NAMALWA (cell line): ENCODE measurements at regions not wholly inside any gene's neighbourhood (a gene's known extent, or its start where the extent isn't known, plus 50 kb on each side); places are given as distances from the start of the nearest gene placed in this dataset.
"Not testable (repeated sequence)": the region's sequence is repeated elsewhere in the genome, so short reads cannot be mapped to it uniquely, and the experiment has no call there.

Experiments
- DNase-seq: peaks from one replicate; pipeline ENCODE4 v3.0.0-alpha.2; 2015; ENCODE audit warnings: low spot score

GRCh38 chr13:75178436-75178835 is 303.5 kb downstream of the TBC1D4 start:
- DNase-seq: no peak

GRCh38 chr13:75175575-75175974 is 306.4 kb downstream of the TBC1D4 start:
- DNase-seq: no peak

GRCh38 chr13:75175097-75175496 is 306.9 kb downstream of the TBC1D4 start:
- not testable (repeated sequence) for DNase-seq

GRCh38 chr13:75174481-75174880 is 307.5 kb downstream of the TBC1D4 start:
- DNase-seq: no peak

DNA sequence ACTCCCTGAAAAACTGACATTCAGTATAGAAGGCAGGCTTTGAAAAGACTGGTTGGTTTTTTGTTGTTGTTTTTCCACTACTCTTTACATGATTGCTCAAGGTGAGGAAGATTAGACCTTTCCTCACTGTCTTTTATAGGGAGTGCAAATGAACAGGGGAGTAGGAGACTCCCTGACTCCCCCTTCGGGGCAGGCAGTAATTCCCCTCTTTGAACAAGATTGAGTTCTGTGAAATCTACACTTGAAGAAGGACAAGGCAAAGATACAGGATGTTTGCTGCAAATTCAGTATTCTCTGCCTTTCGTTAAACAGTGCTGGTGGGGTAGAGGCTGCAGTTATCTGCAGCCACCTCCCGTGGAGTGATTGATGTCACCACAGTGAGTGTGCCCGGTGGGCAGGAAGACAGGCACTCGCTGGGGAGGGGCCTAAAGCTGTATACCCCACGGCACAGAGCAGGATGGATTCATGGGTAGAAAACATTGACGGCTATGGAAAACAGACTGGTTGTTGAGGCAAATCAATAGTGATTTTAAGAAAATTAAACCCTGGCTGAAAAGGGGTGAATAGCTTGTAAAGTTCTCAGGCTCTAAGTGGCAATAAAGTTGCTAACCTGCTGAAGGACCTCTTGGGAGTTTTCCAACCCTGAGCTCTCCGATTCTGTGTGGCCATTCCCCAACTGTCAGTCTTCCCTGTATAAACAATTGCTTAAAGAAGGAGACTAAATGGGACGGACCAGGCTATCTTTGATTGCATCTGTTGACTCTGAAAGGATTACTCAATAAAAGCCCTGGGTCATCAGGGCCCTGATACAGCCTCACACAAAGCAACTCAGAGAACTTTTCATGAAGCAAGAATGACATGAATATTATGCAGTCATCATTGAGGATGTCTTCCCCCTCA is 308.3 kb downstream of the TBC1D4 start:
- DNase-seq: no peak

GRCh38 chr13:75170311-75170710 is 311.7 kb downstream of the TBC1D4 start:
- DNase-seq: no peak

DNA sequence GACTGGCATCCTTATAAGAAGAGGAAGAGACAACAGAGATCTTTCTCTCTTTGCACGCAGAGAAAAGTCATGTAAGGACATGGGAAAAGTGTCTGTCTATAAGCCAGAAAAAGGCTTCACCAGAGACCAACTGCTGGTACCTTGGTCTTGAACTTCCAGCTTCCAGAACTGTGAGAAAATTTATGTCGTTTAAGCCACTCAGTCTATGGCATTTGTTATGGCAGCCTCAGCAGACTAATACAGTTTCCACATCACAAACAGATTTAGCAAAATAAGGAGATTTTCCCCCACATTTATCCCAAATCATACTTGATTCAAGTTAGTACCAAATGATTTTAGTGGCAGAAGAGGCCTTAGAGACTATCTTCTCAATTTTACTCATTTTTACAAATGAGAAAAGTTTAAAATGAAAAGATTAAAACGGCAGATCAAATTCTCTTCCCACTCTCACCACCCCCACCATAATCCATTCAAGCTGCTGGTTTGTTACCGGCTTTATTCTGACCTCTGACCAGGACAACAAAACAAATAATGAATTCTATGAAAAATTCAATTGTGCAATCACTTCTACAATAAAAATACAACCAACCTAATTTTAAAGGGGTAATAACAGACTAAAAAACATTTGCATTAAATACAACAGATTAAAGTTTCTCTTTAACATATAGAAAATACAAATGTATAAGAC is 316.3 kb downstream of the TBC1D4 start:
- DNase-seq: no peak

DNA sequence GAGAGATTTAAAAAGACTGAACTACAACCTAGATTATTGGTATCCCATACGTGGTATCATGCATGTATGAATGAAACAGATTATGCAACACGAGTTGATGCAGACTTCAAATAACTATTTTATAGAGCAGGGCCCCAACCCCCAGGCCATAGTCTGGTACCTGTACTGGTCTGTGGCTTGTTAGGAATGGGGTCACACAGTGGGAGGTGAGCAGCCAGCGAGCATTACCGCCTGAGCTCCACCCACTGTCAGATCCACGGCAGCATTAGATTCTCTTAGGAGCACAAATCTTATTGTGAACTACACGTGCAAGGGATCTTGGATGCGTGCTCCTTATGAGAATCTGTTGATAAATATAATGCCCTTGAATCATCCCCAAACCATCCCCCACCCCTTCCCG is 320.2 kb downstream of the TBC1D4 start:
- no peak for DNase-seq

GRCh38 chr13:75160984-75161383 is 321.0 kb downstream of the TBC1D4 start:
- DNase-seq: no peak

DNA sequence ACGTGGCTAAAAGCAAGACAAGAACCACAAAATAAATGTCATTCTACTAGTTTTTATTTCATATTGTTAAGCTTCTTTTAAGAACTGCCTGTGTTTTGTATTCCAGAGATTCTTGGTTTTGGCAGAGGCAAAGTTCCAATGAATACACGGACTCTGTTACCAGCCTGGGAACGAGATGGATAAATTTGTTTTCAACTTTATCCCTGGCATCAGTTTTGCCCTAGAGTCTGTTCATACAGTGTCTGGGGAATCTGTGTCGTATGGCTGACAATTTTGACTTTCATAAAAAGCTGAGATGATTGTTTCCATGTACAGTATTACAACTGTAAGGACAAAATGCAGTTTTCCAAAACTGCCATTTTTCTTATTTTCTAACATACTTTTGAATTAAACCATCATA is 327.6 kb downstream of the TBC1D4 start:
- no peak for DNase-seq

- no peak for DNase-seq
Observed at GRCh38 chr13:75153834-75154233, 328.1 kb downstream of the TBC1D4 start.

GRCh38 chr13:75153386-75153785 is 328.6 kb downstream of the TBC1D4 start:
- no peak for DNase-seq

DNA sequence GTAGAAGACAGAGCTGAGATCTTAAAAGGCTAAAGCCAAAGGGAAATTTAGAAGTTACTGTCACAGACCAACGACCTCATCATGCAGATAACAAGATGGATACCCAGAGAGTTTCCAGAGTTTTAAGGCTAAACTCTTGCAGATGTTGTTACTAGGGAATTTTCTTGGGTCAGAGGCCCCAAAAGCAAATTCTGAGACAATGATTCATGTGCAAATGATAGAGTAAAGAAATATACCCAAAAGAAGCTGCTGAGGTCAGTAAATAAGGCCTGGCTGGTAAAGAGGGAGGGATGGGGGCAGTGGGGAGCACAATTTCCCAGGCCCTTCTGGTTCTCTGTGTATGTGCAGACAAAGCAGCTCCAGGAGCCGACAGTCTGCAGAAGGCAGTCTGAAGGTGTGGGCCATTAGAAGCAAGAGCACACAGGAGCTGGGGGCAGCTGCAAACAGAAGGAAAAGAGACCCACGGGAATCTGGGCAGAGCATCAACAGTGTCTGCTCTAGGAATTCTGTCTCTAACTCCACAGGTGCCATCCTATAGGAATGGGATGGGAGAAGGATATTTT is 330.8 kb downstream of the TBC1D4 start:
- no peak for DNase-seq

DNA sequence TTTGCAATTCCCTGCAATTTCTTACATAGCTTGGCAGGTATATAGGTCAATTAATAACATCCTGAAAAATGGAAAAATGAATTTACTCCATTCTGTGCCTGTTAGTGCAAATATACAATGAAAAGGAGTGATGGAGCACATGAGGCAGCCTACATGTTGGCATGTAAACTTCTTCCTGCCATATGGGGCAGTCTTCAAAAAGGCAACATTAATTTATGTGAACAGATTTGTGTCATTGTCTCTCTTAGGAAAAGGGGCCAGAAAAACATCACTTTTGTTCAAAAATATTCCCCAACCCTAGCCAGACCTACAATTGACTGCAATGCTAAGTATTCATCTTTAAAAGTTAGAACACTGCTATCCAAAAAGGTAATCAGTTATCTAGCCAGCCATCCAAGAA is 332.2 kb downstream of the TBC1D4 start:
- no peak for DNase-seq

- no peak for DNase-seq
Observed at GRCh38 chr13:75147946-75148345, 334.0 kb downstream of the TBC1D4 start.

DNA sequence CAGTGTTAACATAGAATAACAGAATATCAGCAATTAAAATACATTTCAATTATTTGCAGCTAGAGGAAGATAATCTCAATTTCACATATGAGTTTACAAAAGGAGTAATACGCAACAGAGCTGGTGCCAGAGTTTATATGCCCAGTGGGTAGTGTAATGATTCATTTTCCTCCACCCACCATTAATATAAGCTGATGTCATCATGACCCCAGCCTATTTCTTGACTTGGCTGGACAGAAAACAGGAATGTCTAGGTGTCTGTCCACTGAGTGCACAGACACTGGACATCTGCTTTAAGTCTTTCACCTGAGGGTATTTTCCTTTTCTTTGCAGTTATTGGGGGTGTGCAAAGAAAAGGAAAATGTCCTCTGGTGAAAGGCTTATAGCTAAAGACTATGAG is 335.5 kb downstream of the TBC1D4 start:
- no peak for DNase-seq

- no peak for DNase-seq
Observed at GRCh38 chr13:75145927-75146326, 336.0 kb downstream of the TBC1D4 start.

GRCh38 chr13:75139291-75139690 is 342.7 kb downstream of the TBC1D4 start:
- DNase-seq: no peak

DNA sequence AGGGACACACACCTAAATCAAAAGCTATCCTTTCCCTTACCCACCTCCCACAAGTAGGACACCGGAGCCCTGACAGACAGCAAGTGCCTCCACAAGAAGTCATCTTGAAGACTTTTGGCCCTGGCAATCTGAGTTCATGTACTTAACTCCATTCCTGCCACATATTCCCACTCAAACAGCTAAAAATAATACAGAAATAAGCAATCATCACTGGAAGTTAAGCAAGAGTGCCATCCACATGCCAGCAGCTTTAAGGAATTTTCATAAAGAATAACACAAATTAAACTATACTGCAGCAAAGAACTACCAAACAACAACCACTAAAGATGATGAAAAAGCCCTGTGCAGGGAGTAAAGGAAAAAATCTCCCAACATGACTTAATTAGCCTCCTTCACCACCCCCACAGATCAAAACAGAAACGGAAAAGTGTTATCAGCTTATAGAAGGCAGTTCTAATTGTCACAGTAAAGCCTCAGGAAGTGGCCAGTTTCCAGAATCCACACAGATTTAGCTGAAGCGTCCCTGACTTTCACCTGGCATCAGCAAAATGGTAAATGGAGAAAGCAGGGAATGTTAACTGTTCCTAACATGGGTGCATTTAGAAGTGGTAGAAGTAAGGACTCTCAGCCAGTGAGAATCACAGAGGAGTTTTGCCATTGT is 343.9 kb downstream of the TBC1D4 start:
- DNase-seq: no peak

DNA sequence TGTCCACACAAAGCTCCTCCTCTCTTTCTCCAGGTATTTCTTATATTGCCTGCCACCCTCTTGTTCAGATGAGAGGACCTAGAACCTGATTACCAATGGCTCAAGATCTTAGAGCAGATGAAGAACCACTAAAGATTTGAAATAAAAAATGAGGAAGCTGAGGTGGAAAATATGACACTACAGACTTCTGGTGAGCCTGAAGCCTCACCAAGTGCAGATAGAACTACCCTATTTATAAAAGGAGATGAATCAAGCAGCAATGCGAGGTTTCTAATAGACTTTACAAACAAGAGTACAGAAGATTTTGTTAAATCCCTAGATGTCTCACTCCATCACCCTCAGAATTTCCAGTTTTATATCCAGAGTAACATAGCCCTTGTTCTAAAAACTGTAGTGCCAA is 345.8 kb downstream of the TBC1D4 start:
- no peak for DNase-seq

- no peak for DNase-seq
Observed at GRCh38 chr13:75135325-75135825, 346.6 kb downstream of the TBC1D4 start.
